G401.6 (cell line): ENCODE measurements at regions not wholly inside any gene's neighbourhood (a gene's known extent, or its start where the extent isn't known, plus 50 kb on each side); places are given as distances from the start of the nearest gene placed in this dataset.

Experiments
- FAIRE-seq: peaks from 2 replicates; lab custom pipeline; 2012; peaks lifted over from hg19 to GRCh38; lab: Jason Lieb, UNC

DNA sequence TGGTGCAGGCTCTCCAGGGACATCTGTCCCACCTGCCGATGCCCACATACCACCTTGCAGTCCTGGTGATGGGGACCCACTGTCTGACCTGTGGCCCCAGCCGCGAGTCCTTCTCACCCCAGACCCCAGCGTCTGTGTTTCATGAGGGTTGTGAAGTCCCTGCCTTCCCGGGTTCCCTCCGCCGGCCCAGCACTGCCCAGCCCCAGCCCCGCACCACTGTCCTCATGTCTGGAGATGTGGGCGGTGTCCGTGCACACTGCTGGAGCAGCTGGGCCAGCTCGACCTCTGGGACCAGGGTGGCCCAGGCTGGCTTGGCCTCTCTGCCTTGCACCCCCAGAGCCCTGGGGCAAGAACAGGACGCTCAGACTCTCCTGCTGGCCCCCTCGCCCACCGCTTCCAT is 199.5 kb upstream of the CIBAR2 start:
- FAIRE-seq: no peak

DNA sequence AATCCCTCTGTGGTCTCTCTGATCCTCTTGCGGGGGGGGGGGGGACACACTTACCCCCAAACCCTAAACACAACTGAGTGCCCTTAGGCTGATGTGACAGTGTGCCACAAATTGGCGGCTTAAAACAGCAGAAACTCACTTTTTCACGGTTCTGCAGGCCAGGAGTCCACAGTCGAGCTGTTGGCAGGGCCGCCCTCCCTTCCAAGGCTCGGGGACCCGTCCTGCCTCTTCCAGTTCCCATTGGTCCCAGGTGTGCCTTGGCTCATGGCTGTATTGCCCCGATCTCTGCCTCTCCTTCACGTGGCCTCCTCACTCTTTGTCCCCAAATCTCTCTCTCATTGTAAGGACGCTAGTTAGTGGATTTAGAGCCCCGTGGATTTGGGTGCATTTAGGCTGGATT is 199.9 kb upstream of the CIBAR2 start:
- no peak for FAIRE-seq

DNA sequence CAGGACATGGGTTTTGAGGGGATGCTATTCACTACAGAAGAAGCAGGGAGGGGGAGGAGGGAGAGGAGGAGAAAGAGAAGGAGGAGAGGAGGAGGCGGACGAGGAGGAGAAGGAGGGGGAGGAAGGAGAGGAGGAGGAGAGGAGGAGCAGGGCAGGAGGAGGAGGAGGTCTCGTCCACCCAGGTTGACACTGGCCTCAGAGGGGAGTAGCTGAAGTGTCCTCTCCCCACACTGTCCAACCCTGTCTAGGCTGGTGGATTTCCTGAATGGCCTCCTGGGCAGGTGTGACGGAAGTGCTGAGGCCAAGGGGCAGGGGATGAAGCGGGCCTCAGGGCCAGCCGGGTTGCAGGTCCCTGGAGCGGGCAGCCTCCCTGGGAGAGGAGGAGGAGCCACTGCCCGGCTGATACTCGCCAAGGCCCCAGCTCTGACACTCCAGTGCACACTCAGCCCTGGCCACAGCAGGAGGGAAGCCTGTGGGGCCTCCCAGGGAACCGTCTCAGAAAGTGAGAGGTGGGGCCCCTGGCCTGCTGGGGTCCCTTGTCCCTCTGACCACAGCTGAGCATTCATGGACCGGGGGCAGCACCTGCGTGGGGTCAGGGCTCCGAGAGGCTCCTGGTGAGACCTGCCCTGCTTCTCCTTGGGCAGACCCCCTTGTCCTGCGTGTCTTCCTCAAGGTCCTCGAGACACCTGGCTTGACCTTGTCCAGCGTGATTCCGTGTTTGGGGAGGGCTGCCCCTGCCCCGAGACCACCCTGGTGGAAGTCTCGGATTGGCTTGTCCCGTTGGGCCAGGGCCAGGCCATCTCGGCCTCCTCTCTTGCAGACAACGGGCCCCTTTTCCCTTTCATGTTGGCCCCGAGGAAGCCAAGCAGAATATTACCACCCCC is 200.6 kb upstream of the CIBAR2 start:
- FAIRE-seq: no peak

DNA sequence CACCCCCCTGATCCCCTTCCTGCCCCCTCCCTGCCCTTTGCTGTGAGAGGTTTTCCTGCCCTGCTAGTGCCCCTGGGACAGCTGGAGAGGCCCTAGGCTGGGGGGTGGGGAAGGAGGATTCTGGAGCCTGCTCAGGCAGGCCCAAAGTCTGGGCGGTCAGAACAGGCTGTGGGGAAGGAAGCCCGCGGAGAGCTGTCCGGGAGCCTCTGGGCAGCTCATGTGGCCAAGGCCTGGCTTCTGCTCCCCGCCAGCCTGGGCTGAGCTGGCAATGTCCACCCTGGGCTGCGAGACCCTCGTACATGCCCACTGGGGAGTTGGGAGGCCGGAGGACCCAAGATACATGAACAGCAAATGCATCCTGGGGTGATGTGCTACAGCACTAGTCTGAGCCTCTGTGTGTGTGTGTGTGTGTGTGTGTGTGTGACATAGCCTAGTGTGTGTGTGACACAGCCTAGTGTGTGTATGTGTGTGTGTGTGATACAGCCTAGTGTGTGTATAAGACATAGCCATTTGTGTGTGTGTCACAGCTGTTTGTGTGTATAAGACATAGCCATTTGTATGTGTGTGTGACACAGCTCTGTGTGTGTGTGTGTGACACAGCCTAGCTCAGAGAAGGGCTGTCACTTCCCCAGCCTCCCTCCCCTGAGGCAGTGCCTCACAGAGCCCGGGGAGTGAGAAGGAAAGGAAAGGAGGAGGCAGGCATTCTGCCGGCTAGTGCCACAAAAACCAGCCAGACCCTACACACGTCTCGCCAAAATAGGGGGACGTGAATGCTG is 201.4 kb upstream of the CIBAR2 start:
- FAIRE-seq: no peak

DNA sequence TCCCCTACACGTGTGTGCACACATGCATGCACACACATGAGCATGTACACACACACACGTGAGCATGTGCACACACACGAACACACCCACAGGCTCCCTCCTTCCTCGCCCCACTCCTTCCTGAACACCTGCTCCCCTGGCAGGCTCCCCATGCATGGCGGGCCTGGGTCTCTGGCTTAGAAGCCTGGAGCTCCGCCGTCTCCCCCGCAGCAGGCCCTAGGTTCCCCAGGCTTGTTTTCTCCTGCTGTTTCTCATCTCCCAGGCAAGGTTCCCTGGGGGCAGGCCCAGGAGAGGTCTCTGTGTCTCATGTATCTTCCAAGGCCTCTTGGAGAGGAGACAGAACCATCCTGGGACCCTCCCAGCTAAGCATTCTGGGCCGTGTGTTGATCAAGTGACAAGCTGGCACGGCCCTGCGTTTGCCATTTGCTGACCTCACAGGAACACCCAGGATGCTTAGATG is 202.3 kb upstream of the CIBAR2 start:
- FAIRE-seq: no peak

DNA sequence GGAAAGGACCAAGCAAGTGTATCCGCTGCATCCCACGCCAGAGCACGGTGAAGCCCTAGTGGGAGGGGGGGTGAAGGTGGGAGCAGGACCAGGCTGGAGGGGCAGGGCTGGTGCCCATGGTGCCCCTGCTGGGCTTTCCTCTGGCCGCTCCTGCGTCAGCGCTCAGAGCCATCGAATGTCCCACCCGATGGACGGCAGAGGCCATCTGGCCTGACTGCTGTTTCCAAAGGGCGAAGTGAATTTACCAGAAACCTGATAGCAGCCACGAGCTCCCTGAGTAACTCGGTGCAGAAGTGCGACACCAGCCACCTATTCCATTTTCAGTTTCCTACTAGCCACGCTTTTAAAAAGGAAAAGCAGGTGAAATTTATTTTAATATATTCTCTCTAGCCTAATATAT is 203.6 kb upstream of the CIBAR2 start:
- no peak for FAIRE-seq

DNA sequence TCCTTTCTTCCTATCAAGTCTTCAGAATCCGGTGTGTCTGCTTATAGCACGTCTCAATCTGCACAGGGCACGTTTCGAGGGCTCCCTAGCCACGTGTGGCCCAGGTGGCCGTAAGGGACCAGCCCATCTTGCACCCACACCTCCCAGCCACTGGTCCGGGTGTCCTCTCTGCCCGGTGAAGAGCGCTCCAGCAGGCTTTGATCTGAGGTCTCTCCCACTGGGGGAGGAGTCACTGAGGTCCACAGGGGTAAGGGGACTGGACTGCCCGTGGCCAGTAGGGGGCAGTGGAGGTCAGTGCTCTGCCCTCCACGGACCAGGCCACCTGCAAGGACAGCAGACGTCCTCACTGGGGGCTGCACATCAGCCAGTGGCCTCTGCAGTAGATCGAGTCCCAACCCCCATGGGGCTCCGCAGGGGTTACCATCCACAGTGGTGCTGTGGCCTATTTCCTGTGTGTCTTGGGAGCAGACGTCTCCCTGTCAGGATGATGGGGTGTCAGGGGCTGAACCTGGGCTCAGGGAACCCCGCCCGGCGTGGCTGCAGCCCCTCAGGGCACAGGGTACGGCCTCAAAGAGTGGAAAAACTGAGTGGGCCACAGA is 204.1 kb upstream of the CIBAR2 start:
- FAIRE-seq: no peak

DNA sequence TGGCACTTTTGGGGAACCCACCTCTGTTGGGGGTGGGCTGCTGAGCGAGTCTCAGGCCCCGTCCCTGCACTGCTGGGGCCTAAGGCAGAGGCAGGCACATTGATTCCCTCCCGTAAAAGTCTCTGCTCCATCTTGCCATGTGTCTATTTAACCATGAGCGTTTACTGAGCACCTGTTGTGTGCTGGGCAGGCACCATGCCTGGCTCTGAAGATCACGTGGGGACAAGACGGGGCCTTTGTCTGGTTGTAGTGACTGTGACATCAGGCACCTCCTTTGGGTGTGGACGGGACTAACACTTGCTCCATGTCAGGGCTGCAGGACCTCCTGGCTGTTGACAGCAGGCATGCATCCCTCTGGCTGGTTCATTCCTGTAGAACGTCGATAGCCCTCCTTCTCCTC is 204.7 kb upstream of the CIBAR2 start:
- FAIRE-seq: no peak

DNA sequence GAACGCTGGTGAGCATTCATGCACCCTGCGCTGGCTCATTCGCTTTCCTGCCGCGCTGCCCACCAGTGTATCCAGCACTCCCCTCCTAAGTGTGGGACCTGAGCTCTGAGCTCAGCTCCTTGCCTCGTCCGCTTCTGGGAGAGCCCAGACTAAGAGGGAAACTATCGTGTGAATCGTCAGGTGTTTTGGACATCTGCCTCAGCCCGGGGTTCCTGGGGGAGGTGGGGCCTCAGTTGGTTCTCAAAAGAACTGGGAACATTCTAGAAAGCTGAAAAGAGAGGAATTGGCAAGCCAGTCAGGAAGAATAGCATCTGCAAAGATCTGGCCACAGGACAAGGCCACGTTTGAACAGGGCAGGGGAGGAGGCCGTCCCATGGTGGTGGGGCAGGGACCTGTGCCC is 205.4 kb upstream of the CIBAR2 start:
- no peak for FAIRE-seq

DNA sequence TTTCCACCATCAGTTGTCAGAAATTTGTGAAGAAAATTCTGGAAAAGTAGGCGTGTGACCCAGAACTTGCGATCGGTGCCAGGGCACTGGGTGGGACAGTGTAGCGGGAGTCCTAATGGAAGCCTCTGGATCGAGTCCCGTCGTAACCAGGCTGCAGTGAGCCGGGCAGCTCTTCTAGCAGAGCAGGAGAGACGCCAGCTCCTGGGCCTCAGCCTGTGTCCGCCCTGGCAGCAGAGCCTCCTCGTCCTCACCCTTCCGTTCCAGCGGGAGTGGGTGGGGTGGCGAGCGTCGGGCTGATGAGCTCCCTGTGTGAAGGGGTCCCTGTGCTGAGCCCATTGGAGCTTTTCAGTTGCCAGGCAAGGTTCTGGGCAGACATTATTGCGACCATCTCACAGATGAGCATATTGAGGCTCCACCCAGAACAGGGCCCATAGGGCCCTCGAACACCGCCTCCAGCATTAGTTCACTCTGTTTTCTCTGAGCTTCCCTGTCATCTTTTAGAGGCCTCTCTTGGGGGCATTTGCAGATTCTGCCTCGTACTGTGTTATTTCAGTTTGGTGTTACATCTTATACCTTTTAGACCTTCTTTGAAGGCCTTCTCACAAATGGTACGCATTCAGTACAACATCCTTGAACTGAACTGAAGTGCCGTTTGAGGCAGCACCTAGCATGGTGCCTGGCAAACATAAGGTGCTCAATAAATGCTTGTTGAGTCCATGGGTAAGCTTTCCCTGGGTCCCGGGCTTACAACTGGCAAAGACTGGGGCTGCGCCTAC is 207.1 kb upstream of the CIBAR2 start:
- FAIRE-seq: no peak

DNA sequence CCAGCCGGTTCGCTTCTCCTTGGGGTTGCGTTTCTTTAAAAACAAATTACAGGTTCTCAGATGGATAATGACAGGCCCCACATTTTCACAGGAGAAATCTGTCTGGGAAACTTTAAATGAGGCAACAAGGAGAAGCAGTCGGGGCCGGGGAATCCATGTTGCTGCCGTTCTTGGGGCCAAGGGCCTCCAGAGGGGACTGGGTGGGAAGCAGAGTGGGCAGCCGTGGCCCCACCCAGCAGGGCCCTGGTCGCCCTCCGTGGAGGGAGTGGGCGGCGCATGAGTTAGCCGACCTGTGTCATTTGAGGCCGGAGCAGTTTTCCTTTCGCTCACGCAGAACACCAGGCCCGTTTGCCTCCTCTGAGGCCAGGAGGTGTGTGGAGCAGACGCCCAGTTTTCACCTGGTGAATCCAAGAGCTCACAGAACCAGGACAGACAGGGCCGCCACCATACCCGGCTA is 207.7 kb upstream of the CIBAR2 start:
- no peak for FAIRE-seq

DNA sequence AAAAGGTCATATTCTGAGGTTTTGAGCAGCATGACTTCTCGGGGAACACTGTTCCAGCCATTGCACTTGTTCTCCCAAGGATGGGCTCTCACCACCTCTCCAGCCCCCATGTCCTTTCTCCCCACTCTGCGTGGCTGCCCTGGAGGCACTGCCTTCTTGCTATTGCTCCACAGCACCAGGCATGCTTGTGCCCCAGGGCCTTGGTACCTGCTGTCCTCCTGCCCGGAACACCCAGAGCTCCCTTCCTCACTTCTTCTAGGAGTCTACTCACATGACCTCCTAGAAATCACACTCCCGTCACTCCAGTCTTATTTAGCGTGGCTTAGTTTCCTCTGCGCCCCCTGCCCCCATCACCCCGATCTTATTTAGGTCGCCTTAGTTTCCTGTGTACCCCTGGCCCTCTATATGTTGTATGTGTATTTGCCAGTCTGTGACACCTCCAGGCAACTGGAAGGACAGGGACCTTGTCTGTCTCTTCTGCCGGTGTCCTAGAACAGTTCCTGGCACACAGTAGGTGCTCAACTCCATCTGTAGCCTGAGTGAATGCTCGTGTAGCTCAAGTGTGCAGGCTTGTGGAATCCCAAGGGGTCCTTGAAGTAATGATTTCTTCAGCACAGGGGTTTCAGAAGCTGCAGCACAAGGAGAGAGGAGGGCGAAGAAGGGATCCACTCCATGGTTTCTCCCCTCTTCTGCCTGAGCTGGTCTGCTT is 208.6 kb upstream of the CIBAR2 start:
- FAIRE-seq: no peak

DNA sequence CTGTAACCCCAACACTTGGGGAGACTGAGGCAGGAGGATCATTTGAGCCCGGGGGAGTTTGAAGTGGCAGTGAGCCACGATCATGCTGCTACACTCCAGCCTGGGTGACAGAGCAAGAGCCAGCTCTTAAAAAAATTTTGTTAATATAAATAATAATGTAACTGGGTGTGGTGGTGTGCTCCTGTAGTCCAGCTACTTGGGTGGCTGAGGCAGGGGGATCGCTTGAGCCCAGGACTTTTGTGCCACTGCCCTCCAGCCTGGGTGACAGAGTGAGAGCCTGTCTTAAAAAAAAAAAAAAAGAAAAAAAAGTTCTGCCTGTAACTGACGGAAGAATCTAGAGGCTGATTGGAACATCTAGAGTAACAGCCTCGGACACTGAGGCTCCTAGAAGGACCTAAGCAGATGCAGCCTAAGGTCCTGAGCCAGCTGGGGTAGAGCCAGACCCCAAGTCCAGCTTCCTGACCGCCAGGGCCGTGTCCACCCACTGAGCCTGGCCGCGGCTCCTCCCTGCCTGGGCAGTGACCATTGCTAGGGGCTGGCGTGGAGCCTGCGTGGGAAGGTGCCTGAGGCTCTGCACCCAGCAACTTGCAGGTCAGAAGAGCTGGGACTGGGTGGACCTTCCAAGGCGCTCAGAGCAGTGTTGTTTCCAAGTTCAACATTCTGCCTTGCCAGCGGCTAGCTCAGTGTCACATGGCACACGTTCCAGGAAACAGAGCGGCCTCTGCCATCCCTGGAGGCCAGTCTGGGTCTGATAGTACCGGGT is 209.4 kb upstream of the CIBAR2 start:
- no peak for FAIRE-seq

DNA sequence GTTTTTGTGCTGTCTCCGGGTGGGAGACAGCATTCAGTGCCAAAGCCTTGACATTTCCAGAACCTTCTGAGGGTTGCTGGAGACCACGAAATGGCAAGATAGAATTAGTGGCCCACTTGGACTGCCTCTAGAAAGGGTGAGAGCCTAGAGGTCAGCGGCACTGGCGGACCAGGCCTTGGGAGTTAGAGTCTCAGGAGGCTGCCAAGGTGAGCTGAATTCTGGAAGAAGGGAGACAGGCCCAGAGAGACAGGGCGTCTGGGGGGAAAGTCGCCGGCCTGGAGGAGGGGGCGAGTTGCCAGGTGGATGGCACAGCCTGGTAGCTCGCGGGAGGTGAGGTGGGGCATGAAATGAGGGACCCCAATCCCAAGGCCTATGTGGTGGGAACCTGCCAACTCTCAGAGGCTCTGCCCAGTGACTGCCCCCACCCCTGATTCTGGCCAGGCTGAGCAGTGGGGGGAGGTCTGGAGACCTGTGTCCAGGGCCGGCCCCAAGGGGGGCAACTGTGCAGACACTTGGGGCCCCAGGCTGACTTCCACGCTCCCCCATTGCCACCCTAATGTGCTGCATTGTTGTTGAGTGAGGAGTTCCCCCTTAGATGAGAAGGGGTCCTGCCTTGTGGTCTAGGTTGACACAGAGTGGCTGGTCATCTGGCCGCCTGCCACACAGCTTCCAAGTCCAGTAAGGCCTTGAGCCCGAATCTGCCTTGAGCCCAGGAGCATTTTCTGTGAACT is 211.1 kb upstream of the CIBAR2 start:
- FAIRE-seq: no peak

DNA sequence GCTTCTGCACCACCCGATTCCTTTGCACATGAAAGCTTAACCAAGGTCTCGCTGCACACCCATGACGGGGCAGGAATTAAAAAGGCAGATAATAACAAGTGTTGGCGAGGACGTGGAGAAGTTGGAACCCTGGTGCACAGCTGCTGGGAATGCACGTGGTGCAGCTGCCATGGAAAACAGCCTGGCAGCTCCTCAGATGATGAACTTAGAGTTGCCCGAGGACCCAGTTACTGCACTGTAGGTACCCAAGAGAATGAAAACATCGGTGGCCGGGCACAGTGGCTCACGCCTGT is 211.6 kb upstream of the CIBAR2 start:
- no peak for FAIRE-seq

DNA sequence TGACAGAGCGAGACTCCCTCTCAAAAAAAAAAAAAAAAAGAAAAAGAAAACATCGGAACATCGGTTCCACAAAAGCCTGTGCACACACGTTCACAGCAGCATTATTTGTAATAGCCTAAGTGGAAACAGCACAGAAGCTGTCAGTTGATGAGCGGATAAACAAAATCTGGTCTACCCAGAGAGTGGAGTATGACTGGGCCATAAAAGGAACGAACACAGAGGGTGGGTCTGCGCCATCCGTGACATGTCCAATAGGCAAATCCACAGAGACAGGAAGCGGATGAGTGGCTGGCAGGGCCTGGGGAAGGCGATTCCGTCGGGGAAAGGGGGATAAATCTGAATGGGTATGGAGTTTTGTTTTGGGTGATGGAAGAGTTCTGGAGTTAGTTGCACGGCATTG is 212.2 kb upstream of the CIBAR2 start:
- no peak for FAIRE-seq

DNA sequence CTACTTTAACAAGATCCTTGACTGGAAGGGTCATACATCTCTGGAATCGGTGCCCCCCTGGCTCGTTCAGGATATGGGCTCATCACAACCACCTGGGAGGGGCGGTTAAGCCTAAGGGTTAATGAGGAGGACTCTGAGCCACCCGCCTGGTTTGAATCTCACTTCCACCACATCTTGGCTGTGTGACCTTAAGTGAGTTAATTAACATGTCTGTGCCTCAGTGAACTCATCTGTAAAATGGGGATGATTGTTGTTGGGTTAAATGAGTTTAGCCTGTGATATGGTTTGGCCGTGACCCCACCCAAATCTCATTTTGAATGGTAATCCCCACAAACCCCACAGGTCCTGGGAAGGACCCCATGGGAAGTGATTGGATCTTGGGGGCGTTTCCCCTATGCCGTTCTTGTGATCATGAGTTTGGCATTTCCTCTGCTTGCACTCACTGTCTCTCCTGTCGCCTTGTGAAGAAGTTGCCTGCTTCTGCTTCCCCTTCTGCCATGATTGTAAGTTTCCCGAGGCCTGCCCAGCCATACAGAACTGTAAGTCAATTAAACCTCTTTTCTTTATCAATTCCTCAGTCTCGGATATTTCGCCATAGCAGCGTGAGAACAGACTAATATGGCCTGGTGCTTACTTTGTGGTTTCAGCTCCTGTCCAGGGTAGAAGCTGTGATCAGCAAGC is 214.0 kb upstream of the CIBAR2 start:
- FAIRE-seq: no peak

DNA sequence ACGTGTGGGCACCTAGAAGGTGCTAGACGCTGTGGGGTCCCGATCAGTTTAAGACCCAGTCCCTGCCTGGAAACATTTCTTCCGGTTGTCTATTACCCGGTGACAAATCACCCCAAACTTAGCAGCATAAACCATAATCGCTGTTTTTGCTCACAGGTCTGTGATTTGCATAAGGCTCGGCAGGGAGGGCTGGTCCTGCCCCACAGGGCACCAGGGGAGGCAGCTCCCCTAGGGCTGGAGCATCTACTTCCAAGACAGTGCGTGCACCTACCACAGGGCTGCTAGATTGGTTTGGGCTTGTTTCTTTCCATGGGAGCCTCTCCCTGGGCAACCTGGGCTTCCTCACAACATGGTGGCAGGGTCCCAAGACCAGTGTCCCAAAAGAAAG is 214.5 kb upstream of the CIBAR2 start:
- FAIRE-seq: no peak

DNA sequence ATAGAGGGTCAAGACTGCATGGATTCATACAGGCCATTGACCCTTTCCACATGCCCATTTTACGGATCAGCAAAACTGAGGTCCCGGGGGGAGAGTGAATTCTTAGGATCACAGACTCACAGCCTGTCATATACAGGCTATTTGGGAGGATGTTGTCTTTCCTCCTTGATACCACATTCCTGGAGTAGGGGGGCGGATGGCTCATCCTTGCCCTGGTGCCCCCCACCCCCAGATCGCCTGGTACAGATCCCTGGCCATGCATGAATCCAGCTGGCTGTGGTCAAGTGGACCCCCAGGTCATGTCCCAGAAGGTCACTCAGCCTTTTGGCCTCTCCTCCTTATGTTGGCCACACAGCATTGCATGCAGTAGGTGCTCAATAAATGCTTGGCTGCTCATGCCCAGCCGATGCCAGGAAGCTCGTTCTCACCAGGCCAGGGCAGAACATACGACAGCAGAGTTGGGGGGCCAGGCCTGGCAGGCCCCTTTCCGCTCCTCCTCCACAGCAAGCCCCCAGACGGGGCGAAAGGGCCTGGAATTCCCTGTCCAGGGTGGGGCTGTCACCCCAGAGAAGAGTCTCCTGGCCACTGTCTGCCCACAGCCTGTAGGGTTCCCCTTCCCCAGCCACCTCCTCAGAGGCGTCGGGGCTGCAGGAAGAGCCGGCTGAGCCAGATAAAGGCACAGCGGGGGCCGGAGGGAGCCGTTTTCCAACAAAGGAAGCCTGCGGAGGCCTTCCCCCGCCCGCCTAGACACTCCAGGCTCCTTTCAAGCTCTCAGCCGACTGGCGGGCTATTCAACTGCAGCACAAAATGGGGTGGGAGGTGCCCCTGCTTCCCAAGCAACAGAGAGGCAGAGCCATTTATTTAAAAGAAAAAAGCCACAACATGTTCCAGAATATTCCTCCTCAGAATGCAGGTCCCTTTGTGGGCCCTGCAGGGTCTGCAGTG is 215.7 kb upstream of the CIBAR2 start:
- peak; percentile 86 for FAIRE-seq
